SIG-M5 treated with dmso at 0.1 percent for 504 hours (cell line): ENCODE measurements at regions not wholly inside any gene's neighbourhood (a gene's known extent, or its start where the extent isn't known, plus 50 kb on each side); places are given as distances from the start of the nearest gene placed in this dataset.

ENCODE experiments used
- DNase-seq: peaks from one replicate; lab custom pipeline; 2025; ENCODE audit not compliant: unreplicated experiment; lab: John Stamatoyannopoulos, UW

DNA sequence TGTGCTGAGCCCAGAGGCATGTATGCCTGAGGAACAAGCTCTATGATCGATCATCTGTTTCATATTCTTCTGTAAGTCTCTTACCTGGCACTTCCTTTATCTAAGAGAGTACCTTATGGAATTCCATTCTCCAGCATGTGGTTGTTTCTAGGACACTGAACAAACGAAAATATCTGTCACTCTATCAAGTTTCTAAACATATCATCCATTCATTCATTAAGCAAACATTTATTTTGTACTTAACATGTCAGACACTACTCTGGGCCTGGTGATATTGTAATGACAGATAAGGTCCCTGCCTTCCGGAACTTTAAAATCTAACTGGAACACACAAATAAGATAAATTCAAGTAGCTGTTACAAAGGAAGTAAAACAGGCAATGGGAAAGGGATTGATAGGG lies 477.1 kb downstream of the IGSF11 start:
- DNase-seq, result no peak

- DNase-seq, result no peak
Observed at GRCh38 chr3:118559286-118559685, 475.4 kb downstream of the IGSF11 start.

DNA sequence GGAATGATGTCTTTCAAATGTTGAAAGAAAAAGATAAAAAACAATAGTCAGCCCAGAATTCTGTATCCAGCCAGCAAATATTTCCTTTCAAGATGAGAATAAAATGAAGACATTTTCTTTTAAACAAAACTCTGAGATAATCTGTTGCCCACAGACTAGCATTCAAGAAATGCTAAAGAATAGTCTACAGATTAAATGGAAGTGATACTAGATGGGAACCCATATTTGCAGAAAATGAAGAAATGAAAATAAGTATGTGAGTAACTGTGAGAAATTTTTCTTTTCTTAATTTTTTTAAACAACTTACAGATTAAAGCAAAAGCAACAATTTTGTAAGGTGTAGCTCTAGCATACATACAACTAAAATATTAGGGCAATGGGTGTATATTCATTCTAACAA lies 469.8 kb downstream of the IGSF11 start:
- DNase-seq, result no peak

GRCh38 chr3:118573912-118574311 lies 460.7 kb downstream of the IGSF11 start:
- DNase-seq, result no peak

GRCh38 chr3:118577055-118577777 lies 457.4 kb downstream of the IGSF11 start:
- no peak for DNase-seq

DNA sequence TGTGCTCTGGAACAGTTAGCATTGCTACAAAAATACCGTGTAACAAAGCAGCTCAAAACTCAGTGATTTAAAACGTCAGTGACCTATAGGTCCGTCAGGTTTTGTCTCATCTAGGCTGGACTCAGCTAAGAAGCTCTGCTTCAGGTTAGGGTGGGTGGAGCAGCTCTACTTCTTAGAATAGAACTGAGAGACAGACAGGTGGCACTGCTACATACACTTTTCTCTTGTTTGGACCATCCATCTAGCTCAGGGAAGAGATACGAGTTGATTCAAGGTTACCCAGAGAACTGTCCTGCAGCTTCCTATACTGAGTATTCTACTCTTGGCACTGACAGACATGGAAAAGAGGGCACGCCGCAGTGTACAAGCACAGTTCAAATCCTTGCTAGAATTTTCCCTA lies 456.1 kb downstream of the IGSF11 start:
- DNase-seq, result no peak

DNA sequence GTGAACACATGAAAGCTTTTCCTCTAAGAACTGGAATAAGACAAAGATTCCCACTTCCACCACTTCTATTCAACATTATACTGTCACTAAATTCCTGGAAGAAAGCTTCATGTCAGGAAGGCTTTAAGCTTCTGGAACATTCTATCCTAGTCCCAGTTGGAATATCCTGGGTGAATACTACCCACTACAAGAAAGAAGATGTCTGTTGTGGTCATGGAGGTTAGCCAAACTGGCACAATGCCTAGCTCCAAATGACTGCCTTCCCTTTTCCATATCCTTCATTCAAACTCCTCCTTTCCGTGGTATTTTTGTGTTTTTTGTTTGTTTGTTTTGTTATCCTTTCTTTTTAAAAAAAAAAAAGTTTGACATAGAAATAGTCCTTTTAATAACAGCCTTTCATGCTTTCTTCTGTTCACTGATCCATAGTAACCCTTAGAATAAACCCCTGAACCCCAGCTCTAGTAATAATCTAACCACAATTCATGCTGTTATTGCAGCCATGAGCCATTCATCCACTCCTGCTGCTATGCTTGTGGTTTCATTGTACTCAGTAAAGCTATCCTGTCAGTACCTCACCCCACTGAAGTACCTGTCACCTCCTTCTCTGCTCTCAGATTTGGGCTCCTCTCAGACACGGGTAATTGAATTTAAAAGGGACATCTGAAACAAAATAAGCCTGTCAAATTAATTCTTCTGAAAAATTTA lies 447.5 kb downstream of the IGSF11 start:
- no peak for DNase-seq

GRCh38 chr3:118587847-118588246 lies 446.8 kb downstream of the IGSF11 start:
- no peak for DNase-seq

GRCh38 chr3:118593277-118593670 lies 441.4 kb downstream of the IGSF11 start:
- DNase-seq, result no peak

- no peak for DNase-seq
Observed at GRCh38 chr3:118597184-118597583, 437.5 kb downstream of the IGSF11 start.

GRCh38 chr3:118607915-118608820 lies 426.5 kb downstream of the IGSF11 start:
- no peak for DNase-seq

GRCh38 chr3:118618247-118619040 lies 416.2 kb downstream of the IGSF11 start:
- no peak for DNase-seq

- DNase-seq, result no peak
Observed at GRCh38 chr3:118626453-118626852, 408.2 kb downstream of the IGSF11 start.

DNA sequence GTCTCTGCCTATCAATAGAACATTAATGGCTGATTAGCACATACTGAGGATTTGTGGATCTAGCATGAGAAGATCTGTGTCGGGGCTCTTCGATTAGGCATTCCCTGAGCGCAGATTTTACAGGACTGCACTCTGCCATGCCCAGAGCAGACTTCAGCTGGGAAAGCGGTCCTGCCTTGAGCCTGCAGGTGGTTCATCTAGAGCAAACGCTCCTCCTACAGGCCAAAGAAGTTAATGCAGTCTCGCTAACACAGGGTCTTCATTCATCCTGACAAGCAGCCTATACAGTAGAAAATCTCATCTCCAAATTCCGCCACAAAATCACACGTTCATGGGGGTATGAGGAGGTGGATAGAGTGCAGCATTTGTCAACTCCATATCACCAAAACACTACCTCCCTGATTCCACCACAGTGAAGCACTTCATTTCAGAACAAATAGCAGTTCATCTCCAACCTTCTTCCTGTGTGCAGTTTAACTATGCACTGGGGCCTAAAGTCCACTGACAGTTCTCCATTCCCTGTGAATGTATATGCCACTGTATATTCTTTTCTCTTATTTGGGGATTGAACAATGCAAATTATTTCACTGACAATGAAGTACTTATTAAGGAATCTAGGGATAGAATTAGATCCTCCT lies 405.8 kb downstream of the IGSF11 start:
- peak; percentile 64 for DNase-seq

- no peak for DNase-seq
Observed at GRCh38 chr3:118629821-118630220, 404.8 kb downstream of the IGSF11 start.

- no peak for DNase-seq
Observed at GRCh38 chr3:118635711-118636110, 398.9 kb downstream of the IGSF11 start.

- DNase-seq, result peak; percentile 29
Observed at GRCh38 chr3:118636841-118637240, 397.8 kb downstream of the IGSF11 start.

DNA sequence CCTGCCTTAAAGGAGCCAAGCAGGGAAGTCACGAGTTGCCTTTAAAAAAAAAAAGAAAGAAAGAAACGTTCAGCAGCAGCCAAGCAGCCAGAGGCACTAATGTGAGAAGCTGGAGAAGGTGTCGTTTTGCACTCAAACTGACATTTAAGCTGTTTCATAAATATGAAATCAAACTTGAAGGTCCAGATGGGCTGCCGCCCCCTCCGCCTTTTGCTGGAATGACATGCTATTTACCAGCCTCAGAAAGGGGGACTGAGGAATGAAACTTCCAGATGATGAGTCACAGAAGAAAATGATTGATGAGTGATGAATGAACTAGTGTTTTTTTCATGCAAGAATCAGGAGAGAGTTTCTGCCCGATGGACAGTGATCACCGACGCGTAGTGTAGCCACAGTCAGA lies 396.8 kb downstream of the IGSF11 start:
- no peak for DNase-seq

DNA sequence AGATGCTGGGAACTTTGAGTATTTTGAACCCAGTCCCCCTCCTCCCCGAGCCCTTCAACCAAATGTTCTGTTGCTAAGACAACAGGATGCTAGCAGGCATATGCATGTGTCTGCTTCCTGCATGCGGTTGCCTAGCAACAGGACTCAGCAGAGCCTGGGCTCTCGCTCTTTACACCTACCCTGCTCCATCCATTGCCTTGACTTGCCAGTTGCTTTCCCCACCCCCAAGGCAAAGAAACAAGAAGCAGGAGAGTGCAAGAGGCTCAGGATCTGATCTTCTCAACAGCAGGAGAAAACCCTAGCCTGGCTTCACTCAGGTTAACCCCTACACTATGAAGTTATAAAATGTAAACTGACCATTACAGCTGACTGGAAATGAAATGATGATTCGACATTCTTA lies 393.0 kb downstream of the IGSF11 start:
- no peak for DNase-seq

- DNase-seq, result no peak
Observed at GRCh38 chr3:118671192-118671591, 363.5 kb downstream of the IGSF11 start.
